Effector CD4-positive, alpha-beta T cell (primary cell): ENCODE measurements at regions not wholly inside any gene's neighbourhood (a gene's known extent, or its start where the extent isn't known, plus 50 kb on each side); places are given as distances from the start of the nearest gene placed in this dataset.

Source experiments
- DNase-seq: peaks from one replicate; pipeline ENCODE4 v3.0.0-alpha.2; 2020

- no peak for DNase-seq
Measured at GRCh38 chr18:77668219-77668618, 418.6 kb downstream of the GALR1 start.

- no peak for DNase-seq
Measured at GRCh38 chr18:77669331-77669730, 419.7 kb downstream of the GALR1 start.

- DNase-seq, result no peak
Measured at GRCh38 chr18:77671456-77672167, 422.0 kb downstream of the GALR1 start.

GRCh38 chr18:77676910-77677309 is 427.3 kb downstream of the GALR1 start:
- no peak for DNase-seq

GRCh38 chr18:77677536-77677935 is 427.9 kb downstream of the GALR1 start:
- DNase-seq, result no peak

- DNase-seq, result no peak
Measured at GRCh38 chr18:77679869-77680268, 430.2 kb downstream of the GALR1 start.

GRCh38 chr18:77700051-77700450 is 450.4 kb downstream of the GALR1 start:
- no peak for DNase-seq

GRCh38 chr18:77701977-77702376 is 452.3 kb downstream of the GALR1 start:
- DNase-seq, result no peak

GRCh38 chr18:77702686-77703085 is 453.0 kb downstream of the GALR1 start:
- no peak for DNase-seq

GRCh38 chr18:77705301-77705700 is 455.7 kb downstream of the GALR1 start:
- DNase-seq, result no peak

GRCh38 chr18:77708826-77709506 is 459.3 kb downstream of the GALR1 start:
- DNase-seq, result no peak

GRCh38 chr18:77711096-77711495 is 461.4 kb downstream of the GALR1 start:
- DNase-seq, result no peak

- no peak for DNase-seq
Measured at GRCh38 chr18:77714716-77715115, 465.1 kb downstream of the GALR1 start.

- DNase-seq, result no peak
Measured at GRCh38 chr18:77716282-77716681, 466.6 kb downstream of the GALR1 start.

GRCh38 chr18:77733292-77733903 is 483.8 kb downstream of the GALR1 start:
- no peak for DNase-seq

GRCh38 chr18:77736842-77737241 is 487.2 kb downstream of the GALR1 start:
- no peak for DNase-seq

- no peak for DNase-seq
Measured at GRCh38 chr18:77737405-77737804, 487.8 kb downstream of the GALR1 start.

- DNase-seq, result no peak
Measured at GRCh38 chr18:77749089-77749488, 499.4 kb downstream of the GALR1 start.

GRCh38 chr18:77750006-77750405 is 500.4 kb downstream of the GALR1 start:
- DNase-seq, result no peak

GRCh38 chr18:77754475-77755044 is 504.9 kb downstream of the GALR1 start:
- DNase-seq, result no peak

GRCh38 chr18:77755187-77755586 is 505.5 kb downstream of the GALR1 start:
- DNase-seq, result no peak

GRCh38 chr18:77761332-77761731 is 511.7 kb downstream of the GALR1 start:
- no peak for DNase-seq

GRCh38 chr18:77762014-77762413 is 512.4 kb downstream of the GALR1 start:
- no peak for DNase-seq

- no peak for DNase-seq
Measured at GRCh38 chr18:77762642-77763041, 513.0 kb downstream of the GALR1 start.
